Panc1 (cell line): ENCODE measurements at regions not wholly inside any gene's neighbourhood (a gene's known extent, or its start where the extent isn't known, plus 50 kb on each side); places are given as distances from the start of the nearest gene placed in this dataset.

ENCODE experiments used
- ATAC-seq: fragments of 200-7000 bp; cut with Tn5 transposase; 2 replicates; pipeline ENCODE4 v1.9.1; 2020; ENCODE audit warnings: mild to moderate bottlenecking, moderate library complexity
- BruUV-seq: library from RNA; stranded (reverse); fragments of 400-500 nt; replicated peaks from 2 replicates; lab custom pipeline; 2021; lab: Mats Ljungman, UMichigan
- CTCF ChIA-PET: fragments of 300-600 bp; sonication (Branson Sonifier 250); formaldehyde crosslinking; loops from one replicate; lab custom pipeline; 2022; ENCODE audit warnings: antibody characterized with exemption; lab: Charles Lee
- POLR2A ChIA-PET: fragments of 300-600 bp; sonication (Branson Sonifier 250); formaldehyde crosslinking; loops from one replicate; lab custom pipeline; 2022; ENCODE audit warnings: antibody characterized with exemption; lab: Charles Lee
- DNase-seq: peaks from one replicate; pipeline ENCODE4 v3.0.0-alpha.2; 2010; ENCODE audit warnings: low read depth, low spot score
- H3K27ac ChIP-seq: 2 replicates; pipeline ENCODE4 v1.5.1; 2011; ENCODE audit warnings: mild to moderate bottlenecking, low read length, inconsistent platforms
- H3K27me3 ChIP-seq: fragments of 200-500 bp; sonication (Bioruptor generic); 2 replicates; pipeline ENCODE4 v1.6.0; 2014; ENCODE audit warnings: low read length, inconsistent platforms; ENCODE audit not compliant: control insufficient read depth, insufficient read depth
- H3K36me3 ChIP-seq: fragments of 200-500 bp; sonication (Bioruptor generic); 2 replicates; pipeline ENCODE4 v1.5.1; 2014; ENCODE audit warnings: inconsistent platforms, mild to moderate bottlenecking, low read length, moderate library complexity; ENCODE audit not compliant: control insufficient read depth, insufficient read depth
- H3K4me1 ChIP-seq: 2 replicates; pipeline ENCODE4 v1.5.1; 2011; ENCODE audit warnings: inconsistent platforms, mild to moderate bottlenecking, low read length, moderate library complexity; ENCODE audit not compliant: control insufficient read depth, insufficient read depth
- H3K4me3 ChIP-seq, 2 experiments: 2 replicates each; pipeline ENCODE4 v1.5.1; 2011 to 2012; ENCODE audit warnings: low read depth in 2 of 2, low read length in 2 of 2, mild to moderate bottlenecking in 2 of 2, inconsistent platforms in 1 of 2, moderate library complexity in 1 of 2
- H3K9me3 ChIP-seq: fragments of 200-500 bp; sonication (Bioruptor generic); 2 replicates; pipeline ENCODE4 v1.5.1; 2014; ENCODE audit warnings: low read depth, mild to moderate bottlenecking, inconsistent platforms, low read length, moderate library complexity; ENCODE audit not compliant: control insufficient read depth, insufficient read depth
- POLR2AphosphoS5 ChIP-seq: IDR thresholded peaks from 2 replicates; pipeline ENCODE4 v1.6.1; 2012; ENCODE audit warnings: mild to moderate bottlenecking, low read depth, low read length, moderate library complexity
- REST ChIP-seq, 2 experiments: IDR thresholded peaks; 2 replicates each; pipeline ENCODE4 v1.6.1; 2011 to 2012; ENCODE audit warnings: low read depth in 2 of 2, control low read depth in 1 of 2, low read length in 1 of 2, mild to moderate bottlenecking in 1 of 2, moderate library complexity in 1 of 2; ENCODE audit not compliant: insufficient read depth in 1 of 2
- SIN3A ChIP-seq: IDR thresholded peaks from 2 replicates; pipeline ENCODE4 v1.6.1; 2012; ENCODE audit warnings: low read depth, mild to moderate bottlenecking, low read length, moderate library complexity, borderline replicate concordance; ENCODE audit not compliant: insufficient read depth
- TCF7L2 ChIP-seq: IDR thresholded peaks from 2 replicates; pipeline ENCODE4 v1.6.1; 2011; ENCODE audit warnings: mild to moderate bottlenecking, low read depth, low read length, inconsistent platforms
- in situ Hi-C: cut with HindIII; loops from 2 replicates; pipeline ENCODE4 v1.10.0; 2016; ENCODE audit warnings: low sequenced_read_pairs, low pct_unique_long_range_greater_than_20kb
- intact Hi-C: fragments of 100-400 bp; cut with micrococcal nuclease; formaldehyde crosslinking; loops from one replicate; pipeline ENCODE4 v1.10.0; 2022; ENCODE audit not compliant: unreplicated experiment
- TF ChIP-seq, protein P1 (sequence below): fragments of 450-650 bp; IDR thresholded peaks from 2 replicates; pipeline ENCODE4 v1.5.1; 2017; ENCODE audit warnings: mild to moderate bottlenecking

DNA sequence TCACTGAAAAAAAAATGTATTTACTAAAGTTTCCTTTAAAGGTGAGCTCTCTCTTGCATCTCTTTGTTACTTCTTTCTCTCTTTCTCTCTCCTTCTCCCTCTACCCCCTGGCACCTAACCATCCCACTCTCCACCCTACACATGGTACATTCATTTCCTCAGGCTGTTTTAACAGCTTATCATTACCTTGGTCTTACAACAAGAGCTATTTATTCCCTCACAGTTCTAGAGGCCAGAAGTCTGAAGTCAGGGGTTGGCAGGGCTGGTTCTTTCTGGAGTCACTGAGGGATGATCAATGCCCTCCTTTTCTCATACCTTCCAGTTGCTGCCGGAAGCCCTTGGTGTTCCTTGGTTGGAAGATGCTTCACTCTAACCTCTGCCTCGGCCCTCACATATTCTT lies 91.1 kb upstream of the DSCAM start:
- ChIA-PET CTCF (no interaction called here), POLR2A (no interaction called here)
- ATAC-seq (no peak), DNase-seq (no peak)
- no TSS peak for BruUV-seq
- H3K36me3 ChIP-seq = no peaks in the 10 kb centered on the region
- TF ChIP-seq REST (IDR thresholded peaks at IDR 0.05; ENCODE audit: insufficient read depth in 1 of 2, low read depth in 2 of 2, low read length in 1 of 2) = no peak
- no peak for TF ChIP-seq TCF7L2
- TF ChIP-seq, protein P1, sequence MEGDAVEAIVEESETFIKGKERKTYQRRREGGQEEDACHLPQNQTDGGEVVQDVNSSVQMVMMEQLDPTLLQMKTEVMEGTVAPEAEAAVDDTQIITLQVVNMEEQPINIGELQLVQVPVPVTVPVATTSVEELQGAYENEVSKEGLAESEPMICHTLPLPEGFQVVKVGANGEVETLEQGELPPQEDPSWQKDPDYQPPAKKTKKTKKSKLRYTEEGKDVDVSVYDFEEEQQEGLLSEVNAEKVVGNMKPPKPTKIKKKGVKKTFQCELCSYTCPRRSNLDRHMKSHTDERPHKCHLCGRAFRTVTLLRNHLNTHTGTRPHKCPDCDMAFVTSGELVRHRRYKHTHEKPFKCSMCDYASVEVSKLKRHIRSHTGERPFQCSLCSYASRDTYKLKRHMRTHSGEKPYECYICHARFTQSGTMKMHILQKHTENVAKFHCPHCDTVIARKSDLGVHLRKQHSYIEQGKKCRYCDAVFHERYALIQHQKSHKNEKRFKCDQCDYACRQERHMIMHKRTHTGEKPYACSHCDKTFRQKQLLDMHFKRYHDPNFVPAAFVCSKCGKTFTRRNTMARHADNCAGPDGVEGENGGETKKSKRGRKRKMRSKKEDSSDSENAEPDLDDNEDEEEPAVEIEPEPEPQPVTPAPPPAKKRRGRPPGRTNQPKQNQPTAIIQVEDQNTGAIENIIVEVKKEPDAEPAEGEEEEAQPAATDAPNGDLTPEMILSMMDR = no peak
- TF ChIP-seq SIN3A = no peak
- TF ChIP-seq POLR2AphosphoS5 = no peak
- no peaks in the 10 kb centered on the region for H3K27me3 ChIP-seq
- intact Hi-C loops (no loop called here), in situ Hi-C loops (no loop called here)
- H3K27ac ChIP-seq = no peak overlapping the region
- H3K4me1 ChIP-seq = no peaks in the 10 kb centered on the region
- no peaks in the 10 kb centered on the region for H3K9me3 ChIP-seq
- no peak overlapping the region for H3K4me3 ChIP-seq

DNA sequence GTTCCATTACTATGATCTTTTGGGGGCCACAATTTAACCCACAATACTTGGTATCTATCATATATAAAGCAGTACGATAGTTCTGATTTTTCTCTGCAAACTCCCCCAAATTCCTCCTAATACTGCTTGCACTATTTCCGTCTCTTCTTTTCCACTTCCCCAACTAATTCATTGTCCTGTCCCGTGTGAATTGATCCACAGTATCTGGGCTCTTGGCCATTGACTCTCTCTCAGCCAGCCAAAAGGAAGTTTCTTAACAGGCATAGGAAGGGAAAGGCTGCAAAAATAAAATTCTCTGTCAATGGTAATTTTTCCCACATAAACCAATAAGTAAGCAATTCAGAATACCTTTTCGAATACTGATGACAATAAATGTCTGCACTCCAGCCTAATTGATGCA lies 91.7 kb upstream of the DSCAM start:
- CTCF ChIA-PET = no interaction called here
- ATAC-seq = no peak
- no peaks in the 10 kb centered on the region for H3K4me1 ChIP-seq

More for the DNA sequence above, 91.7 kb upstream of the DSCAM start:
- in situ Hi-C loops = no loop called here
- H3K4me3 ChIP-seq = no peak overlapping the region
- TF ChIP-seq SIN3A (no peak), POLR2AphosphoS5 (no peak), TCF7L2 (no peak), REST (IDR thresholded peaks at IDR 0.05; ENCODE audit: insufficient read depth in 1 of 2, low read depth in 2 of 2, low read length in 1 of 2) (no peak)
- TF ChIP-seq, protein P1 = no peak
- no peak overlapping the region for H3K27ac ChIP-seq
- no peaks in the 10 kb centered on the region for H3K9me3 ChIP-seq
- H3K36me3 ChIP-seq = no peaks in the 10 kb centered on the region
- H3K27me3 ChIP-seq = no peaks in the 10 kb centered on the region
- intact Hi-C loops = no loop called here
- POLR2A ChIA-PET = no interaction called here
- BruUV-seq = no TSS peak
- no peak for DNase-seq
